ENCODE measurements at regions not wholly inside any gene's neighbourhood (a gene's known extent, or its start where the extent isn't known, plus 50 kb on each side); places are given as distances from the start of the nearest gene placed in this dataset.

DNA sequence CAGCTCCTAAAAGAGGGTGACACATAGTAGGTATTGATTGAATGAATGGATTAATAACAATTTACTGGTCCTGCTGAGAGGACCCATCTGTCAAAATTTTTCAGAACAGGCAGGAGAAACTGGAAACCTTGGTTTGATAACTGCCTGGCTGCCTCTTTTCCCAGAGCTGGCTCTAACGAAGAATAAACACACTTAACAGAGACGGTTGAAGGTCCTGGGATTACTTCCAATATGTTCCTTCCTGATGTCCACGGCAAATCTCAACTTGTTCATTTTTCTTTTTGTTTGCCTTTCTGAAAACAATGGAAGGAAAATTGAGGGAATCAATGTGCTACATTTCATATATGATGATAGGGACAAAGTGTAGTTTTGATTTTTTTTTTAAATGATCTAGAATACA, 76.5 kb upstream of the SYT13 start:
- no peak for TF ChIP-seq CTCF (IDR thresholded peaks at IDR 0.05; ENCODE audit: insufficient read depth, low read depth, low read length)
- TF ChIP-seq EZH2 (IDR thresholded peaks at IDR 0.05; ENCODE audit: insufficient read depth, low read length), result no peak
